Omental fat pad (tissue), 3 donors: ENCODE measurements at regions not wholly inside any gene's neighbourhood (a gene's known extent, or its start where the extent isn't known, plus 50 kb on each side); places are given as distances from the start of the nearest gene placed in this dataset.

Experiments
- ATAC-seq: fragments of 150-250 bp; one replicate; pipeline ENCODE4 v1.9.1; 2016; ENCODE audit warnings: mild to moderate bottlenecking, moderate library complexity; ENCODE audit not compliant: low FRiP score
- DNase-seq: peaks from one replicate; pipeline ENCODE4 v3.0.0-alpha.2; 2019; ENCODE audit warnings: low spot score
- CTCF ChIP-seq, 3 donors: fragments of 450-650 bp; IDR thresholded peaks; one replicate each; pipeline ENCODE4 v1.5.1; 2016 to 2017; ENCODE audit warnings: antibody characterized with exemption in 3 of 3, mild to moderate bottlenecking in 3 of 3, moderate library complexity in 2 of 3

GRCh38 chr6:104521176-104521575 is 338.5 kb downstream of the HACE1 start:
- ATAC-seq: no peak

GRCh38 chr6:104519566-104519965 is 340.2 kb downstream of the HACE1 start:
- TF ChIP-seq CTCF (IDR thresholded peaks at IDR 0.05): no peak
- ATAC-seq: no peak
- no peak for DNase-seq

More at GRCh38 chr6:104521176-104521575, 338.5 kb downstream of the HACE1 start:
- no peak for DNase-seq
- no peak for TF ChIP-seq CTCF (IDR thresholded peaks at IDR 0.05)

GRCh38 chr6:104509355-104509754 is 350.4 kb downstream of the HACE1 start:
- TF ChIP-seq CTCF (IDR thresholded peaks at IDR 0.05): no peak
- DNase-seq: no peak
- no peak for ATAC-seq

- DNase-seq (no peak), ATAC-seq (no peak)
- no peak for TF ChIP-seq CTCF (IDR thresholded peaks at IDR 0.05)
Measured at GRCh38 chr6:104506429-104506828, 353.3 kb downstream of the HACE1 start.

- ATAC-seq (no peak), DNase-seq (no peak)
- no peak for TF ChIP-seq CTCF (IDR thresholded peaks at IDR 0.05)
Measured at GRCh38 chr6:104505838-104506237, 353.9 kb downstream of the HACE1 start.

GRCh38 chr6:104500265-104500664 is 359.5 kb downstream of the HACE1 start:
- ATAC-seq (no peak), DNase-seq (no peak)
- TF ChIP-seq CTCF (IDR thresholded peaks at IDR 0.05): no peak

GRCh38 chr6:104486035-104486434 is 373.7 kb downstream of the HACE1 start:
- no peak for DNase-seq
- TF ChIP-seq CTCF (IDR thresholded peaks at IDR 0.05): no peak
- ATAC-seq: no peak
